GM23338 (cell line): ENCODE measurements at regions not wholly inside any gene's neighbourhood (a gene's known extent, or its start where the extent isn't known, plus 50 kb on each side); places are given as distances from the start of the nearest gene placed in this dataset.

Source experiments
- ATAC-seq: fragments of 200-7000 bp; cut with Tn5 transposase; 3 replicates; pipeline ENCODE4 v1.9.1; 2020
- DNase-seq: peaks from one replicate; pipeline ENCODE4 v3.0.0-alpha.2; 2015; ENCODE audit warnings: low spot score
- H2AFZ ChIP-seq: fragments of 200-600 bp; sonication (generic); 2 replicates; pipeline ENCODE4 v1.8.0; 2016; ENCODE audit warnings: antibody characterized with exemption, mild to moderate bottlenecking, moderate library complexity
- H3F3A ChIP-seq: fragments of 200-600 bp; sonication (generic); replicated peaks from 2 replicates; pipeline ENCODE4 v1.8.0; 2017; ENCODE audit warnings: antibody characterized with exemption, mixed run types, low read depth
- H3K27ac ChIP-seq: fragments of 200-600 bp; sonication (generic); 2 replicates; pipeline ENCODE4 v1.6.1; 2016; ENCODE audit warnings: low read depth
- H3K27me3 ChIP-seq: fragments of 200-600 bp; sonication (generic); 2 replicates; pipeline ENCODE4 v1.8.0; 2016; ENCODE audit warnings: mild to moderate bottlenecking, mixed run types, moderate library complexity; ENCODE audit not compliant: insufficient read depth
- H3K36me3 ChIP-seq: fragments of 200-600 bp; sonication (generic); 2 replicates; pipeline ENCODE4 v1.8.0; 2016; ENCODE audit warnings: mild to moderate bottlenecking; ENCODE audit not compliant: insufficient read depth
- H3K4me1 ChIP-seq: fragments of 200-600 bp; sonication (generic); 2 replicates; pipeline ENCODE4 v1.8.0; 2016; ENCODE audit warnings: mild to moderate bottlenecking, moderate library complexity; ENCODE audit not compliant: insufficient read depth
- H3K4me2 ChIP-seq: fragments of 200-600 bp; sonication (generic); 2 replicates; pipeline ENCODE4 v1.7.1; 2017; ENCODE audit warnings: mixed run types
- H3K4me3 ChIP-seq: fragments of 200-600 bp; sonication (generic); 2 replicates; pipeline ENCODE4 v1.6.1; 2016; ENCODE audit warnings: mixed run types
- H3K79me2 ChIP-seq: fragments of 200-600 bp; sonication (generic); replicated peaks from 2 replicates; pipeline ENCODE4 v1.8.0; 2017; ENCODE audit warnings: mild to moderate bottlenecking; ENCODE audit not compliant: insufficient read depth
- H3K9me2 ChIP-seq: fragments of 200-600 bp; sonication (generic); 2 replicates; pipeline ENCODE4 v1.8.0; 2017; ENCODE audit not compliant: insufficient read depth
- H4K20me1 ChIP-seq: fragments of 200-600 bp; sonication (generic); replicated peaks from 2 replicates; pipeline ENCODE4 v1.8.0; 2017; ENCODE audit warnings: mild to moderate bottlenecking; ENCODE audit not compliant: insufficient read depth
- H3K27ac Mint-ChIP-seq: 2 replicates; pipeline ENCODE4 v1.8.0; 2020; ENCODE audit warnings: inconsistent platforms, mild to moderate bottlenecking, moderate library complexity, mixed read lengths
- H3K27me3 Mint-ChIP-seq: 3 replicates; pipeline ENCODE4 v1.8.0; 2022; ENCODE audit warnings: low read depth, mild to moderate bottlenecking, moderate library complexity, mixed read lengths, inconsistent platforms; ENCODE audit not compliant: insufficient read depth, poor library complexity
- H3K36me3 Mint-ChIP-seq: 3 replicates; pipeline ENCODE4 v1.8.0; 2021; ENCODE audit warnings: low read depth, mild to moderate bottlenecking, inconsistent platforms, moderate library complexity, mixed read lengths
- H3K4me1 Mint-ChIP-seq: 3 replicates; pipeline ENCODE4 v1.8.0; 2020; ENCODE audit warnings: mild to moderate bottlenecking, inconsistent platforms, mixed read lengths
- H3K4me3 Mint-ChIP-seq: 3 replicates; pipeline ENCODE4 v1.8.0; 2021; ENCODE audit warnings: moderate library complexity, mild to moderate bottlenecking, inconsistent platforms, mixed read lengths
- H3K9me3 Mint-ChIP-seq: 3 replicates; pipeline ENCODE4 v1.8.0; 2020; ENCODE audit warnings: moderate library complexity, mild to moderate bottlenecking, inconsistent platforms, mixed read lengths
- CTCF ChIP-seq, 2 experiments: fragments of 200-600 bp in 1 of 2; sonication (generic) in 1 of 2; conservative IDR thresholded peaks; 2 replicates each; pipeline versions ENCODE4 v1.5.1 to v1.6.1; 2016 to 2017; ENCODE audit warnings: antibody characterized with exemption in 2 of 2, low read depth in 2 of 2, mild to moderate bottlenecking in 2 of 2, moderate library complexity in 1 of 2
- ETS1 ChIP-seq: IDR thresholded peaks from 2 replicates; pipeline ENCODE4 v1.6.1; 2016; ENCODE audit warnings: antibody characterized with exemption
- NANOG ChIP-seq: IDR thresholded peaks from 2 replicates; pipeline ENCODE4 v1.6.1; 2016; ENCODE audit warnings: antibody characterized with exemption, borderline replicate concordance
- POLR2AphosphoS5 ChIP-seq: IDR thresholded peaks from 2 replicates; pipeline ENCODE4 v1.6.1; 2016; ENCODE audit warnings: antibody characterized with exemption, low read depth
- REST ChIP-seq: IDR thresholded peaks from one replicate; pipeline ENCODE4 v1.6.1; 2018; ENCODE audit warnings: antibody characterized with exemption; ENCODE audit not compliant: unreplicated experiment
- STAT1 ChIP-seq: IDR thresholded peaks from one replicate; pipeline ENCODE4 v1.6.1; 2016; ENCODE audit warnings: antibody characterized with exemption; ENCODE audit not compliant: unreplicated experiment
- ZNF114 ChIP-seq: fragments of 250-450 bp; sonication (Bioruptor Pico); IDR thresholded peaks from 2 replicates; pipeline ENCODE4 v1.5.0; 2020; ENCODE audit warnings: mild to moderate bottlenecking, moderate library complexity
- ZNF331 ChIP-seq: fragments of 250-450 bp; sonication (Bioruptor Pico); IDR thresholded peaks from 2 replicates; pipeline ENCODE4 v1.5.0; 2020; ENCODE audit warnings: low read depth, mild to moderate bottlenecking, moderate library complexity
- TF ChIP-seq, protein P1 (sequence below): fragments of 250-450 bp; sonication (Bioruptor Pico); IDR thresholded peaks from 2 replicates; pipeline ENCODE4 v1.5.0; 2020; ENCODE audit warnings: mild to moderate bottlenecking, moderate library complexity

- Mint-ChIP-seq H3K9me3 (no peaks in the 10 kb centered on the region), H3K27ac (no peak overlapping the region), H3K4me3 (no peak overlapping the region), H3K27me3 (peaks cover 2% of the 10 kb centered on the region), H3K4me1 (no peaks in the 10 kb centered on the region), H3K36me3 (no peaks in the 10 kb centered on the region)
- DNase-seq, result no peak
- H3K4me1 ChIP-seq, result no peaks in the 10 kb centered on the region
- no peaks in the 10 kb centered on the region for H4K20me1 ChIP-seq
- H2AFZ ChIP-seq, result no peak overlapping the region
- H3K27ac ChIP-seq, result no peak overlapping the region
- no peak overlapping the region for H3K4me3 ChIP-seq
- H3K36me3 ChIP-seq, result no peaks in the 10 kb centered on the region
- no peaks in the 10 kb centered on the region for H3K27me3 ChIP-seq
- H3K79me2 ChIP-seq, result no peaks in the 10 kb centered on the region
- TF ChIP-seq STAT1 (no peak), ZNF331 (no peak), POLR2AphosphoS5 (no peak), ZNF114 (no peak), ETS1 (no peak), REST (no peak), NANOG (no peak), CTCF (conservative IDR thresholded peaks at IDR 0.05; ENCODE audit: low read depth in 2 of 2) (no peak)
- TF ChIP-seq, protein P1, sequence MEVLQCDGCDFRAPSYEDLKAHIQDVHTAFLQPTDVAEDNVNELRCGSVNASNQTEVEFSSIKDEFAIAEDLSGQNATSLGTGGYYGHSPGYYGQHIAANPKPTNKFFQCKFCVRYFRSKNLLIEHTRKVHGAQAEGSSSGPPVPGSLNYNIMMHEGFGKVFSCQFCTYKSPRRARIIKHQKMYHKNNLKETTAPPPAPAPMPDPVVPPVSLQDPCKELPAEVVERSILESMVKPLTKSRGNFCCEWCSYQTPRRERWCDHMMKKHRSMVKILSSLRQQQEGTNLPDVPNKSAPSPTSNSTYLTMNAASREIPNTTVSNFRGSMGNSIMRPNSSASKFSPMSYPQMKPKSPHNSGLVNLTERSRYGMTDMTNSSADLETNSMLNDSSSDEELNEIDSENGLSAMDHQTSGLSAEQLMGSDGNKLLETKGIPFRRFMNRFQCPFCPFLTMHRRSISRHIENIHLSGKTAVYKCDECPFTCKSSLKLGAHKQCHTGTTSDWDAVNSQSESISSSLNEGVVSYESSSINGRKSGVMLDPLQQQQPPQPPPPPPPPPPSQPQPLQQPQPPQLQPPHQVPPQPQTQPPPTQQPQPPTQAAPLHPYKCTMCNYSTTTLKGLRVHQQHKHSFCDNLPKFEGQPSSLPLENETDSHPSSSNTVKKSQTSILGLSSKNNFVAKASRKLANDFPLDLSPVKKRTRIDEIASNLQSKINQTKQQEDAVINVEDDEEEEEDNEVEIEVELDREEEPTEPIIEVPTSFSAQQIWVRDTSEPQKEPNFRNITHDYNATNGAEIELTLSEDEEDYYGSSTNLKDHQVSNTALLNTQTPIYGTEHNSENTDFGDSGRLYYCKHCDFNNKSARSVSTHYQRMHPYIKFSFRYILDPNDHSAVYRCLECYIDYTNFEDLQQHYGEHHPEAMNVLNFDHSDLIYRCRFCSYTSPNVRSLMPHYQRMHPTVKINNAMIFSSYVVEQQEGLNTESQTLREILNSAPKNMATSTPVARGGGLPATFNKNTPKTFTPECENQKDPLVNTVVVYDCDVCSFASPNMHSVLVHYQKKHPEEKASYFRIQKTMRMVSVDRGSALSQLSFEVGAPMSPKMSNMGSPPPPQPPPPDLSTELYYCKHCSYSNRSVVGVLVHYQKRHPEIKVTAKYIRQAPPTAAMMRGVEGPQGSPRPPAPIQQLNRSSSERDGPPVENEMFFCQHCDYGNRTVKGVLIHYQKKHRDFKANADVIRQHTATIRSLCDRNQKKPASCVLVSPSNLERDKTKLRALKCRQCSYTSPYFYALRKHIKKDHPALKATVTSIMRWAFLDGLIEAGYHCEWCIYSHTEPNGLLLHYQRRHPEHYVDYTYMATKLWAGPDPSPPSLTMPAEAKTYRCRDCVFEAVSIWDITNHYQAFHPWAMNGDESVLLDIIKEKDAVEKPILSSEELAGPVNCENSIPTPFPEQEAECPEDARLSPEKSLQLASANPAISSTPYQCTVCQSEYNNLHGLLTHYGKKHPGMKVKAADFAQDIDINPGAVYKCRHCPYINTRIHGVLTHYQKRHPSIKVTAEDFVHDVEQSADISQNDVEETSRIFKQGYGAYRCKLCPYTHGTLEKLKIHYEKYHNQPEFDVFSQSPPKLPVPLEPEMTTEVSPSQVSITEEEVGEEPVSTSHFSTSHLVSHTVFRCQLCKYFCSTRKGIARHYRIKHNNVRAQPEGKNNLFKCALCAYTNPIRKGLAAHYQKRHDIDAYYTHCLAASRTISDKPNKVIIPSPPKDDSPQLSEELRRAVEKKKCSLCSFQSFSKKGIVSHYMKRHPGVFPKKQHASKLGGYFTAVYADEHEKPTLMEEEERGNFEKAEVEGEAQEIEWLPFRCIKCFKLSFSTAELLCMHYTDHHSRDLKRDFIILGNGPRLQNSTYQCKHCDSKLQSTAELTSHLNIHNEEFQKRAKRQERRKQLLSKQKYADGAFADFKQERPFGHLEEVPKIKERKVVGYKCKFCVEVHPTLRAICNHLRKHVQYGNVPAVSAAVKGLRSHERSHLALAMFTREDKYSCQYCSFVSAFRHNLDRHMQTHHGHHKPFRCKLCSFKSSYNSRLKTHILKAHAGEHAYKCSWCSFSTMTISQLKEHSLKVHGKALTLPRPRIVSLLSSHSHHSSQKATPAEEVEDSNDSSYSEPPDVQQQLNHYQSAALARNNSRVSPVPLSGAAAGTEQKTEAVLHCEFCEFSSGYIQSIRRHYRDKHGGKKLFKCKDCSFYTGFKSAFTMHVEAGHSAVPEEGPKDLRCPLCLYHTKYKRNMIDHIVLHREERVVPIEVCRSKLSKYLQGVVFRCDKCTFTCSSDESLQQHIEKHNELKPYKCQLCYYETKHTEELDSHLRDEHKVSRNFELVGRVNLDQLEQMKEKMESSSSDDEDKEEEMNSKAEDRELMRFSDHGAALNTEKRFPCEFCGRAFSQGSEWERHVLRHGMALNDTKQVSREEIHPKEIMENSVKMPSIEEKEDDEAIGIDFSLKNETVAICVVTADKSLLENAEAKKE, result no peak
- H3F3A ChIP-seq, result no peaks in the 10 kb centered on the region
- peaks cover 10% of the 10 kb centered on the region for H3K9me2 ChIP-seq
- no peak overlapping the region for H3K4me2 ChIP-seq
- ATAC-seq, result no peak
Observed at GRCh38 chr1:14468751-14469150, 129.7 kb upstream of the KAZN start.
